GM21381 (cell line): ENCODE measurements at regions not wholly inside any gene's neighbourhood (a gene's known extent, or its start where the extent isn't known, plus 50 kb on each side); places are given as distances from the start of the nearest gene placed in this dataset.

Experiments used
- ATAC-seq: cut with Tn5 transposase; IDR thresholded peaks from one replicate; pipeline ENCODE4 v1.9.1; 2021; ENCODE audit warnings: mild to moderate bottlenecking, moderate library complexity; ENCODE audit not compliant: unreplicated experiment

DNA sequence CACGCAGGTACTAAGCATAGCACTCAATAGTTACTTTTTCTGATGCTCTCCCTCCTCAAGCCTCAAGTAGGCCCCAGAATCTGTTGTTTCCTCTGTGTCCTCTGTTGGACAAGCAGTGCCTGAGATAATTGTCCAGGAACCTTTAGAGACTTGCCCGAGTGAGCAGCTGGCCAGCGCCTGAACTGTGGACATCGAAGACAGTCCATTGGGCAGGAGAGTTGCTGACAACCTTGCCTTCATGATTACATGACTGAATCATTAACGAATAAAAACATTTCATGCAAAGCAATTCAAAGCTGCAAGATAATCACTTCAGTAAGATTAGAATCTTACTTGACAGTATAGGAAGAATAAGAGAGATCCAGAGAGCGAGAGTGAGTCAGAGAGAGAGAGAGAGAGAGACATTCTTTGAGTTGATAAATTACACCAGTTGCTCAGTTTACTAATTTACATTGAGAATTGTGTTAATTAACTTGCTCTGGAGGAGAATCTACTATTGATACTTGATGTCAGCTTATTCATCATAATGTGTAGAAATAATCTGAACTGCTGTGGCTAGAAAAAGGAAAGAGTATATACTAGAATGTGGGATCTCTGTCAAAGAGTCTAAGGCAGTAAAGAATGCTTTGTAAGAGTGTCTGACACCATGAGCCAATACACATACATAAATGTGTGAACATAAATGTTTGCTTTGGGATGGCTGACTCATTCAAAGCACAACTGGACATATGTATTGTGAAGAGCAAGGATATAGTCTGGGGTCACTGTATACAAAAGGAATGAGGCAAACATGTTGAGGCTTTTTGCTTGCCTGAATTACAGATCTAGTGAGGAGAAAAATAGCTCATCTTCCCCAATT is 216.0 kb downstream of the ZNF326 start:
- no peak for ATAC-seq

DNA sequence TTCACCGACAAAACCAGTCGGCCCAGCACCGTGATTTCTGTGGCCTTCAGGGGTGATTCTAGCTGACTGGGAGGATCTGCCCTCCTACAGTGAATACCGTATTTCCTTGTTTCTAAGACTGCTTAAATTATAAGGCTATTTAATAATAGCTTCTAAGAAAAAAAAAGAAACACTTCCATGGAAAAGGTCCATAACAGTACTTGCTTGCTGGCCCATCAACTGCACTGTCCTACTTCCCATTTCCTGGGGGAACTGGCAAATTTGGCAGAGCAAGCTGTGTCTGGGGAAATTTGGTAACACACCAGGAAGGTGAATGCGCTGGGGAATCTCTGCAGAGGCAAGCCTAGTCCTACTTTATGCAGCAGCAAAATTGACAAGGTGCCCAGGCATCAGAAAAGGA is 214.0 kb downstream of the ZNF326 start:
- no peak for ATAC-seq

DNA sequence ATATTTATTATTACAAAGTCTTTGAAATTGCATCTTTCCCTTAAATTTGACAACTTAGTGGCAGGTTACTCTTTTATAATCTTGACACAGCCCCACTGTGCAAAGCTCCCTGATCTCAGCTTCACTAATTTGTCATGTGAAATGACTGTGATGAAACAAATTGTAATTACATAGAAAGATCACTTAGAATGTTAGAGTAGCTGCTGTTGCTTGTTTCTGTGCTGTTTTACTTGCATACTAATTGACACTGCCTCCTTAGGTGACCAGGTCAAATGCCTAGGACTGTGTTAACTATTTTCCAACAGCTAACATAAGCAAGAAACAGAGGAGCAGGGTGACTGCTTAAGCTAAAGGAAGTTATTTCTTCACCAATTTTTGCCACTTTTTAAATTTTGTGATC is 211.3 kb downstream of the ZNF326 start:
- no peak for ATAC-seq

DNA sequence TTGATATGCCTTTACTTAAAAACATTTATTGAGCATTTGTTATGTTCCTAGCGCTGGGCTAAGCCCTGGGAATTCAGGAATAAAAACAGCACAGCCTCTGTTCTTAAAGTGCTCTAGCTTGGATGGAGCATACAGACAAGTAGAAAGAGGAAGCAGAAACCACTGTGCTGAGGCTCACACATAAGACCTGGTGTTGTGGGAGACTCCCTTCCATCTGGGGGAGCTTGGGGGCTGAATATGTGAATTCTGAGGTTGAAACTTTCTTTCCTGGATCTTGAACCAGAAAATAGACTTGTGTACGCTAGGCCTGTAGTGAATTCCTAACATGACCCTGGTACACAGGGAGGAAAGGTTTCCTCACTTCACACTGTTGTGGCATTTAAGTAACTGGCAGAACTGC is 209.9 kb downstream of the ZNF326 start:
- no peak for ATAC-seq

DNA sequence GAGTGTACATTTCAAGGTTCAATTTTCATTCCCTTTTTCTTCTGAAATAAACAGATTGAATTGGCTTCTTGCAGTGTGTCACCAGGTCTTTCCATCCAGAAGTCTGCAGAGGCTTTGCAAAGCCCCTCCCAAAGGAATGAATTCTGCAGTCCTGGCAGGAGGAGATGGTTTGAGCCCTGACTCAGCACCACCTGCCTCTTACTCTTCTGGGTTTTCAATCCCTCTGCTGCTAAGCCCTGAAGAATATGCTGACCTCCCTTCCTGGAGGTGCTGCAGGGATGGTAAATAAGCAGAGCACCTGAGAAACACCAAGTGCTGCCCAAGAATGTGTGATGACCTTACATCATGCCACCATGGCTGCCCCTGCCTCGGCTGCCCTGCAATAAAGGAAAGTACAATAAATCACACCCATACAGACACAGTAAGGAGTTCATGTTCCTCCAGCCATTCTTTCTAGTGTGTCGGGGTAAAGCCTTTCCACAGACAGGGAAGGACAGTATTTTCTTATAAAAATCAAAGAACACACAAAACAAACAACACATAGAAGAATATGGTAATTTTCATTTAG is 209.2 kb downstream of the ZNF326 start:
- ATAC-seq, result no peak

DNA sequence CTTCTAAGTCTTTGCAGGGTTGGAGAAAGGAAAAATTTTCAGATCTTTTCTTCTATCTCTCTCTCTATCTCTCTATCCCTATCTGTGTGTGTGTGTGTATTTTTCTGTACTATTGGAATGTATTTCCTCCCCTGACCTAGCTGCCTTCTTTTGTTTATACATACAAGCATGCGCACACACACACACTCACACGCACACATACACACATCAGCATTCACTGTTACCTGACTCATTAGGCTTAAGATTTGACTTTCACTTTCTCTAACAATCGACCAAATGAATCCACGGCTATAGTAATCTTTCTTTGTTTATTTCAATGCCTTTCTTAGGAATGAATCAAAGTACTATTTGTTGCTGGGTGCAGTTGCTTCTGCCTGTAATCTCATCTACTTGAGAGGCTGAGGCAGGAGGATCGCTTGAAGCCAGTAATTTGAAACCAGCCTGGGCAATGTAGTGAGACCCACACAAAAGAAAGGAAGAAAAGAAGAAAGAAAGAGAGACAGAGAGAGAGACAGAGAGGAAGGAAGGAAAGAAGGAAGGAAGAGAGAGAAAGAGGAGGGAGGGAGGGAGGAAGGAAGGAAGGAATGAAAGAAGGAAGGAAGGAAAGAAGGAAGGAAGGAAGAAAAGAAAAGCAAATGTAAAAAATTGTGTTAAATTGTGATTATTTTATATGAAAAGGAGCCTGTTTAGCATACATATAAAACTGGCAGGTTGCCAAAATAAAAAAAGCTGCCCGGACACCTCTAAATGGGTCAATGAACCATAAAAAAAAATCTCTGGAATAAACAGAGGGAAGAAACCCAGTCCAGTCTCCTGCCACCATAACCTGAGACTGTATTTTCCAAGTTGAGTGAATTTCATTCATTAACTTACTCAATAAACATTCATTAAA is 206.8 kb downstream of the ZNF326 start:
- no peak for ATAC-seq

DNA sequence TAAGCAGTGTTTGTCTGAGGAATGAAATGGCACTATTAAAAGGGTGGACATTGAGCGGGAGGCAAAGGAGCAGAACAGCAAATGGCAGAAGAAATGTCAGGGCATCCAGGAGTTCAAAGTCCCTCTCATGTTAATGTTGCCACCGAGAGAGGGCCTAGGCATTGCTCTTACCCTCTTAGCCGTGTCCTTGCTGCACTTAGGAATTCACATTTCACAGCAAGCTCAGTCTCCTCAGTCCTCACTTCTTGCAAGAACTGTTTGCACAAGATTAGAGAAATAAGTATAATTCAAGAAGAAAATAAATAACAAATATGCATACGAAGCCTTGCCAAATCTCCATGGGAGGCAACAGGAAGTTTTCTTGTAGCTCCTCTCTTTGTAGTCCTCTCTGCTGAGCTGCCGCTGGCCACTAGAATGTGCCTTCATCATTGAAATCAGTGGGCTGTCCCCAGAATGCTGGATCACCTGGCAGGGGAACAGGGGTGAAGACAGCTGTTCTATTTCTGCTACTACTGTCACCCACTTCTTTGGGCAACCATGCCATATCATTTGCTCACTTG is 205.8 kb downstream of the ZNF326 start:
- ATAC-seq, result no peak

DNA sequence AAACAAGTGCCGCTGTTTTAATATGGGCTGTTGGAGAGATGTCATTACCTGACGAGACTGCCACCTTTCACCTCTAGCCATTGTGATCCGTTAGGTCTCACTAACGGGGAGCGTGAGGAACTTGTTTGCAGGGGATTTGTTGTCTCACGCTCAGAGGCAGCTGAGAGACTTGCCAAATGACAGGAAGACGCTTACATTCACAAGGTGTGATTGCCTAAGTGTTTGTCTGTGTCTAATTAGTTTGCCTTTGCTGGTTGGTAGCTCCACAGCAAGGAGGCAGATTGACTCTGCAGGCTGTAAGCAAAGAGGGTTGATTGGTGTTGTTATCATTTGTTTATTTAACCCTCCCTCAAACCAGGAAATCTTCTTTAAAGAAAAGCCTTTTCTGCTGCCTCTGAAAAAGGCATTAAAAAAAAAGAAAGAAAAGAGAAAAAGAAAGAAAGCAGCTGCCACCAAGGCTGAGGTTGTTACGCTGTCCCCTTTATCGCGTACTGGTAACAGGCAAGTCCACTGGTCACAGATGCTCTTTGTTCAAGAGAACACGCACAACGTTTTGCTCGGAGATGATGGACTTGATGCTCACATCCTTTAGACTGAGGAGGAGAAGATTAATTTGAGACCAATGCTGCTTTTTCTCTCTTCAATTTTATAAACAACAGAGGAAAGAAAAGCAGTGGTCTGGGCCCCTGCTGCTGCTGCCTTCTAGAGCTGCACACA is 203.9 kb downstream of the ZNF326 start:
- no peak for ATAC-seq

DNA sequence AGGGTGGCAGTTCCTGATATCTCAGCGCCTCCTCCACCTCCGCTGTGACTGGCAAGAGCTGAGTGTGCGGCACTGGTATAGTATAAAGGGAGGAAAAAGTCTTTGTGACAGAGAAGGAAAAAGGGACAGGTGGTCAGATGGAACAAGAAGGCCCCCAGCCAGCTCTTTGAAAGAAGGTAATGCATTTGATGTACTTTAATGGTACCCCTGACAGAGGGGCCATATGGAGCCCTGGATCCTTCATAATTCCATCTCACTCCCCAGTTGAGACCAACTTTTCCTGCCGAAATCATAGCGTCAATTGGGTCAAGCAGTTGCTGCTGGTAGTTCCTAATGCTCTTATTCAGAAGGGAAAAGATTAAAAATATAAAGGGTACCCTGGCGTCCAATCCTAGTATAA is 198.2 kb downstream of the ZNF326 start:
- no peak for ATAC-seq

DNA sequence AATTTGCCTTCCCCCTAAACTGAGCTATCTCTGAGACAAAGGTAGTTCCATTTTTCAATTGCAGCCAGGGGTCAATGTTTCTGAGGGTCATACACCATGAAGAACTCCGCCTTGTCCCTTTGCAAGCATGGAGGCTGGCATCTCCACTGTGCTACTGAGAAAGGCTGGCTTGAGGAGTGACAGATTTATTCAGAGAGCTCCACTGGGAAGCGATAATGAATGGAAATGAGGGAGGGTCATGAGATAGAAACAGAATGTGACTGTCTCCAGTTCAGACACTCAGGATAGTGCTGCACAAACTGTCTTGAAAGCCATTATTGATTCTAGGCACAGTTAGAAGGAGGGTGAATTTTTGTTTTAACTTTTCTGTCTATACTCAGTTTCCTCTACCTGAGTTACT is 197.5 kb downstream of the ZNF326 start:
- no peak for ATAC-seq

DNA sequence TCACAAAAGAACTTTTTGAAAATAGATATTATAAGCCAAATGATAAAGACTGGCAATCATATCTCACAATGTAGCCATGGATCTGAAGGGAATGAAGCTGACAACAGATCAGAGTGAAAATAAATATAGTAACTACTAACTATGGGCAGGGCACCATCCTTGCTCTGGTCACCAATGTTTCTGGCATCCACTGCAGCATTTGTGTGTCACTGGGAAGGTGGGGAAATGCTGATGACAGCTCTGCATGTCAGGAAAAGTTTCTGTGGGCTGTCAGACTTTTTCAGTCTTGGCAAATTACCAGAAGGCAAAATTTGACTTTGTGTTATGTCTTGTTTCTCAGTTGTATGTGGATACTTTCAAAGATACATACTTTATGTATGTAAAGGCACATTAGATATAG is 195.6 kb downstream of the ZNF326 start:
- no peak for ATAC-seq

DNA sequence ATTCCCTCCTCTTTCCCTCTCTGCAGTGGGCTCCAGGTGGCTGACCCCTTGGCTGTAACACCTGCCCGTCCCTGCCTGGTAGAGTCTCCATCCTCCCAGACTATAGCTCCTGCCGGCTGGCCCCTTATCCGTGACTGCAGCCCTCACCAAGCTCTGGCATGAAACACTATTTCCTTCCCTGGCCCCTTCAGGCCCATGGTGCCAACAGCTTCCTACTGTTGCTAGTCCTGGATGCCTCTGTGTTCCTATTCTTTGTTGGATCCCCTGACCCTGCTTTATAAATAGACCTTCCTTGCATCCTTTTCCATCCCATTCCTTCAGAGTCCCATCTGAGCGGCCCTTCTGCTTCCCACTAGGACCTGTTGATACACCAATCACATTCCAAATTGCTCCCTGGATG is 195.0 kb downstream of the ZNF326 start:
- ATAC-seq, result no peak

DNA sequence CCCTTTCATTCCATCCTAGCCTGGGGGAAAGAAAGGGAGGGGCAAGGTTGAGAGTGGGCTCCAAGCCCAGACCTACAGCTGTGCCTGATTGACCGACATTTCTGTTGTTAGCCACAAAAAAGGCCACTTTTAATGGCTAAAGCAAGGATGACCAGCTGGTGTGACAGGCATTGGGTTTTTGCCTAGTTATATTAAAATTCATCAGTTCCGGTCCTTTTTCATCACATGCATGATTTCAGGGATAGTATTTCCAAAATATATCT is 192.3 kb downstream of the ZNF326 start:
- ATAC-seq, result no peak

DNA sequence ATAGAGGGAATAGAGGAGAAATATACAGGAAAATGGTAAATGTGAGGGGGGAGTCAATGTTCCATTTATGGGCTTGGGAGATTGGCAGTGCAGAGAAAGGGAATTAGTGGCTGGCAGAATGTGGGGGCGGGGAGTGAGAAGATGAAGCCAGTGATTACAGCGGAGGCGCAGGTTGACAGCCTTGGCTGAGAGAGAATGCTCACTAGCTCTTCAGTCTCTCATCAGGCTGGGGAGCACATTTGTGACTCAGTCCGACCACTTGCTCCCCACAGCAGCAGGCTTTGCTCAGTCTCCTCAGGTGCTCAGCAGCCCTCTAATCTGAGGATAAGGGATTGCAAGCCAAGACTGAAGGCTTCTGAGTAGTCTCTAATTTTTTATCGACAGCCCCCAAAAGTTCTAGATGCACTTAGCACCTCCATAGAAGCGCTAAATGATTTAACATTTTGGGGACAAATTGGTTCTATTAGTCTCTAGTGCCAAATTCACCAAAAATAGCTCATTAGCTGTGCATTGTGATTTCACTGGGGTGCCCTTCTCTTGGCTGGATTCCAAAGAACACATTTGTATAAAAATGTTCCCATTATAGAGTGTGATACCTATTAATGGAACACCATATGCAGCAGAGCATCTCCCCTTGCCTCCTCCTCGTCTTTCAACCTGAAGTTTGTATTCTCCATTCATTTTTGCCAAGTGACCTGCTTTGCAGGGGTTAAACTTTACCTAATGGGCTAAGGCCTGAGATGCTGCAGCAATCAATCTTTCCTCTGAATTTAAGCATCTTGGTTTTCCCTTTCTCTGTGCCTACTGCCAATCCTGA is 191.8 kb downstream of the ZNF326 start:
- no peak for ATAC-seq

DNA sequence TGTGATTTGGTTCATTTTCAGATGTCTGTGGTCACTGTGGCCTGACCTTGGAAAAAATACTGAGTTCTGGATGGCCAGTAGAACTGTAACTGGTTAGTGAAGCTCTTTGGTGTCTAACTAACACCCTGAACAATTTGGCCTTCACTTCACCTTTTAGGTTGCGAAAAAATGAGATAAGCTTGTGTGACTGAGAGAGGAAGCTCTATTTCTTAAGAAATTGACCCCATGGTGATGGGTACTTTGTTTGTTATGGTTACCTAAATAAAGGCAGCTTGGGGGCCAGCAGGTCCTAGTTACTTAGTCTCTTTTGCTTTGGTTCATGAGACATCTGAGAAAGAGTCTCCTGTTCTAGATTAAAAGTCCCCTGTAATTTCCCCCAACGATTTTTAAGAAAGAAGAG is 181.6 kb downstream of the ZNF326 start:
- ATAC-seq, result no peak

DNA sequence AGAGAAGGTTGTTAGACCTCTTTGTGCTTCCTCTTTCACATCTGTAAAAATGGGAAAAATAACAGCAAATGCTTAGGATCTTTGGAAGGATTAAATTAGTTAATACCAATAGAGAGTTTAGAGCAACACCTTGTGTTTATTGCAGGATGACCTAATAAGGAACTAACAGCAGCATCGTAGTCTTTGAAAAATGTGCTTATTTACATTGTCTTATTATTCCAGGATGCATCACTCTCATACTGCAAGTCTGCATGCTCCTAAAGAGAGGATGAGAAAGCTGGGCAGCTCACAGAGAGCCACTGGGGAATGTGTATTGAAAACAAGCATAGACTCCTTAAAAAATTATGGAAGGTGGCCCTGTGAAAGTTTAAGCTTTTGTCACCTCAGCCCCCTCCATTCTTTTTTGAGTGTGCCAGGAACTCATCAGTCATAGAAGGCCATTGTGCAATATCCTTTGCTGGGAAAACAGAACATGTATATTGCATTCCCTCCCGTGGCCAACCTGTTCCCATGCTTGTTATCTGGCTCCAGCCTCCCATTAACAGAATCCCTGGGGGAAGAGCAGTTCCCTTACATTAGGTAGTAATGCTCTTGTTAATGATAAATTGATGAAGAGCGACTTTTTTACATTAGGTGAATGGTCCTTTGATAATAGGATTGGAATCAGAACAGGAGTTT is 180.7 kb downstream of the ZNF326 start:
- ATAC-seq, result no peak

DNA sequence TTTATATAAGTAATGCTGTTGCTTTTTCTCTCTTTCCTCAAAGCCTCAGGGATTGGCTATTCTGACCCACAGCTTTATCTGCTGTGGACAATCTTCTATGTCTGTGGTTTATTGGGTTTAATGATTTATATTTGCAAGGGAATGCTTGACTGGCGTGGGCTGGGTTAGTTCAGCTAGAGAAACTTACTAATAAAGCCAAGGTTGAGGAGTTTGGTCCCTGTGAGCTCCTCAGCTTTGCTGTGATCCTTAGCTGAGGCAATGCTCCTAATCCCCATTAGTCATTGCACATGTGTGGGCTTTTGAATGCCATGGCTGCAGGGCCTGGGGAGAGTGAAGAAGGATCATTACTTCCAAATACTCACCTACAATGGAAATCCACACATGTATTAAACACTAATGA is 179.3 kb downstream of the ZNF326 start:
- ATAC-seq, result no peak

DNA sequence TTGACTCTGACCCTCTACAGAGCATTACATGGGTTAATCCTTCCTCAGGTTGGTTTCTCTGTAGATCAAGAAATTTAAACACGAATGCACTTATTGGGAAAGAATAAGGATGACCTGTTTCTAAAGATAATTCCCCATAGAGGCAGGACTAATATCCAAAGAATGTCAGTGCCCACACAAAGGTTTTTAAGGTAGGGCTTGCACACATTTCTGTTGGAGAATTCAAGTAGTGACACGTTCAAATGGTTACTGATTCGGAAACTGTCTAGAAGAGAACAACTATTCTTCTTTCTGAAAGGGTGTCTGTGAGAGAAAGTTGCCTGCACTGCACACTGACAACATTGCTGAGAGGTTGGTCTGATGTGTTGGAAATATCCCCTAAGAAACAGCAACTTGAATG is 167.3 kb downstream of the ZNF326 start:
- ATAC-seq, result no peak

DNA sequence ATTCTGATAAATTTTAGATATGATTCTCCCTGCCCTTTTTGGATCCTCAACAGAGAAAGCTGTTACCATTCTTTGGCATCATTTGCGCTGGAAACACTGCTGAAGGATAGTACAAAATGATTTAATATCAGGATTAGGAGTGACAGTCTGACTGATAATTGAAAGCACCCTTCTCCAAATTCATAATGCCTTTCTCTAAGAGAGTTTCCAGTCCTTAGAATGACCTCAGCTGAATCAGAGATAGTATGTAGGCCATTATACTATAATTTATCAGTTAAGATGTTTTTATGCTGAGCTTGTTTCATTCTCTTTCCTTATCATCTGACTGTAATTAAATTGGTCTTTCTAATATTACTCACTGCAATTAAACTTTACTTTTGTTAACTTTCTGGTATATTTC is 166.7 kb downstream of the ZNF326 start:
- no peak for ATAC-seq
